B cell (primary cell): ENCODE measurements at regions not wholly inside any gene's neighbourhood (a gene's known extent, or its start where the extent isn't known, plus 50 kb on each side); places are given as distances from the start of the nearest gene placed in this dataset.

ENCODE experiments used
- ATAC-seq: fragments of 200-7000 bp; cut with Tn5 transposase; one replicate; pipeline ENCODE4 v1.10.0; 2021; ENCODE audit warnings: low read depth, mild to moderate bottlenecking, moderate number of reproducible peaks, moderate library complexity
- CTCF ChIA-PET: fragments of 350-600 bp; sonication (Branson Sonifier 250); formaldehyde crosslinking; loops from one replicate; lab custom pipeline; 2021; ENCODE audit warnings: antibody characterized with exemption, inconsistent platforms; lab: Charles Lee
- POLR2A ChIA-PET: fragments of 350-600 bp; sonication (Branson Sonifier 250); formaldehyde crosslinking; loops from one replicate; lab custom pipeline; 2021; ENCODE audit warnings: antibody characterized with exemption; lab: Charles Lee
- DNase-seq: peaks from one replicate; pipeline ENCODE4 v3.0.0; 2013
- H2AFZ ChIP-seq: 2 replicates; pipeline ENCODE4 v1.6.1; 2012; ENCODE audit warnings: mild to moderate bottlenecking, low read depth, low read length; ENCODE audit not compliant: insufficient read depth, poor library complexity, severe bottlenecking
- H3K27ac ChIP-seq, 2 donors: 1 replicate in 1 of 2; 2 replicates in 1 of 2; pipeline ENCODE4 v1.5.1; 2012 to 2013; ENCODE audit warnings: low read length in 2 of 2, mild to moderate bottlenecking in 2 of 2, moderate library complexity in 1 of 2
- H3K27me3 ChIP-seq, 4 experiments: fragments of 200-600 bp in 1 of 4; sonication (generic) in 1 of 4; replicated peaks in 1 of 4; 1 replicate in 2 of 4; 2 replicates in 2 of 4; pipeline versions ENCODE4 v1.6.1 to v1.7.0; 2013 to 2016; ENCODE audit warnings: low read length in 3 of 4, mild to moderate bottlenecking in 2 of 4, mixed read lengths in 1 of 4, moderate library complexity in 1 of 4; ENCODE audit not compliant: insufficient read depth in 4 of 4, control insufficient read depth in 3 of 4; ENCODE audit errors: control extremely low read depth in 1 of 4
- H3K36me3 ChIP-seq, 2 experiments: replicated peaks in 1 of 2; 1 replicate in 1 of 2; 2 replicates in 1 of 2; pipeline versions ENCODE4 v1.6.1 to v1.7.1; 2013; ENCODE audit warnings: low read length in 1 of 2; ENCODE audit not compliant: insufficient read depth in 2 of 2, control insufficient read depth in 1 of 2; ENCODE audit errors: control extremely low read depth in 1 of 2, extremely low read depth in 1 of 2
- H3K4me1 ChIP-seq, 2 donors: fragments of 200-600 bp in 1 of 2; sonication (generic) in 1 of 2; 1 replicate in 1 of 2; 2 replicates in 1 of 2; pipeline versions ENCODE4 v1.5.1 to v1.6.1; 2013 to 2017; ENCODE audit warnings: low read length in 2 of 2; ENCODE audit not compliant: control insufficient read depth in 2 of 2, insufficient read depth in 2 of 2
- H3K4me2 ChIP-seq: replicated peaks from 2 replicates; pipeline ENCODE3; 2012; ENCODE audit warnings: mild to moderate bottlenecking, low read depth, low read length; ENCODE audit not compliant: poor library complexity, severe bottlenecking
- H3K4me3 ChIP-seq, 5 experiments: fragments of 200-600 bp in 1 of 5; sonication (generic) in 1 of 5; 1 replicate in 3 of 5; 2 replicates in 2 of 5; pipeline versions ENCODE4 v1.5.1 to v1.7.0; 2011 to 2016; ENCODE audit warnings: low read length in 4 of 5, mild to moderate bottlenecking in 4 of 5, low read depth in 2 of 5, control low read depth in 1 of 5, moderate library complexity in 1 of 5; ENCODE audit not compliant: insufficient read depth in 1 of 5; ENCODE audit errors: control extremely low read depth in 1 of 5, extremely low read depth in 1 of 5
- H3K79me2 ChIP-seq: fragments of 200-600 bp; sonication (generic); one replicate; pipeline ENCODE4 v1.6.0; 2016; ENCODE audit warnings: low read length; ENCODE audit not compliant: control insufficient read depth, insufficient read depth
- H3K9ac ChIP-seq: fragments of 200-600 bp; sonication (generic); 2 replicates; pipeline ENCODE4 v1.6.1; 2017; ENCODE audit warnings: mild to moderate bottlenecking, low read length, moderate library complexity
- H3K9me3 ChIP-seq, 3 donors: one replicate each; pipeline versions ENCODE4 v1.6.1 to v1.7.1; 2013; ENCODE audit warnings: low read length in 2 of 3; ENCODE audit not compliant: control insufficient read depth in 2 of 3, insufficient read depth in 1 of 3; ENCODE audit errors: control extremely low read depth in 1 of 3
- H4K20me1 ChIP-seq: 2 replicates; pipeline ENCODE4 v1.6.0; 2012; ENCODE audit warnings: mild to moderate bottlenecking, low read length; ENCODE audit not compliant: insufficient read depth, control insufficient read depth, poor library complexity, severe bottlenecking
- H3K27ac Mint-ChIP-seq: one replicate; pipeline ENCODE4 v1.8.0; 2021; ENCODE audit warnings: mixed read lengths
- H3K27me3 Mint-ChIP-seq: one replicate; pipeline ENCODE4 v1.8.0; 2021; ENCODE audit warnings: mixed read lengths
- H3K4me1 Mint-ChIP-seq: one replicate; pipeline ENCODE4 v1.8.0; 2021; ENCODE audit warnings: mixed read lengths
- H3K4me3 Mint-ChIP-seq: one replicate; pipeline ENCODE4 v1.8.0; 2021; ENCODE audit warnings: mixed read lengths
- H3K9me3 Mint-ChIP-seq: one replicate; pipeline ENCODE4 v1.8.0; 2022; ENCODE audit warnings: mixed read lengths; ENCODE audit not compliant: insufficient read depth
- EZH2 ChIP-seq: IDR thresholded peaks from 2 replicates; pipeline ENCODE4 v1.6.1; 2012; ENCODE audit warnings: borderline replicate concordance, low read depth, mild to moderate bottlenecking, moderate library complexity, low read length; ENCODE audit not compliant: insufficient read depth, poor library complexity, severe bottlenecking
- WGBS: methylation state at CpG from one replicate; pipeline ENCODE4 v1.1.5; 2013; ENCODE audit warnings: missing lambda C conversion rate; ENCODE audit not compliant: insufficient coverage; 5-methylcytosine and 5-hydroxymethylcytosine counted together
- intact Hi-C: fragments of 100-400 bp; cut with micrococcal nuclease; formaldehyde crosslinking; loops from one replicate; pipeline ENCODE4 v1.10.0; 2022
- TF ChIP-seq, protein P1 (sequence below): fragments of 200-600 bp; IDR thresholded peaks from one replicate; pipeline ENCODE4 v1.8.0; 2022; ENCODE audit warnings: antibody characterized with exemption, mild to moderate bottlenecking

DNA sequence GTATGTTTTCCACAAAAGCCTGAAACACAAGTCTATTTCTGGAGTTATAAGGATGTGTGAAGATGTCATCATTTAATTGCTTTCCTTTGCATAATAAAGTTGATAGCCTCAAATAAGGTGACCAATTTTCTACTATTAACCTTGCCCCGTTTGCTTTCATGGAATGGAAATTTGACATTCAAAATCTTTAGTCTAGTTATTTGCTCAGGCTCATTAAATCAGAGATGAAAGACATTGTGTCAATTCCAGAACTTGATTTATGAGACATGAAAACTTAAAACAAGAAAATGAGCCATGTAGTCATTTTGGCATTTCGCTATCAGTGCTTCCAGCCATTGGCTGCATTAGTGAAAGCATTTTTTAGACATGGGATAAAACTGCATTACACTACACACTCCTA, 91.5 kb upstream of the ZSWIM2 start:
- ChIA-PET CTCF (no interaction called here), POLR2A (no interaction called here)
- no CpG with 5 or more reads among the region's 2 CpGs for WGBS

DNA sequence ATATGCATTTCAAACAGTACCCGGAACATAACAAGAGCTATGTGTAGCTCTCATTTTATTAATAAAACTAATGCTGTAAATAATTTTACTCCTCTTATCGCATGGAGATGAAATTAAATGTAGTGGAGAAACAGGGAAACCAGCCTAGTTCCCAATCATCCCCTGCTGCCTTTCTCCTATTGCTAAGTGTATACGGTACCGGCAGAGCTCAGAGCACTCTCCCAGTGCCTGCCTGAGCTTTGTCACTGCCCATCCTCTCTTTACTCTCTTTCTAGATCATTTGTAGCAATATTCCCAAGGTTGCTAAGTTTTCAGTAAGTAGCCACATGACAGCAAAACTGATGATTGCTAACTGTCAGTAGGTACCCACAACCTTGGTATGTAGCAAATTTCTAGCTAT, 85.5 kb upstream of the ZSWIM2 start:
- H3K27ac Mint-ChIP-seq: no peak overlapping the region
- no peaks in the 10 kb centered on the region for H3K4me1 Mint-ChIP-seq
- Histone ChIP-seq H3K9ac (no peak overlapping the region), H2AFZ (no peak overlapping the region), H4K20me1 (no peaks in the 10 kb centered on the region), H3K9me3 (no peaks in the 10 kb centered on the region), H3K36me3 (no peaks in the 10 kb centered on the region), H3K79me2 (no peaks in the 10 kb centered on the region), H3K27me3 (no peaks in the 10 kb centered on the region), H3K4me3 (no peak overlapping the region), H3K4me2 (no peak overlapping the region), H3K4me1 (no peaks in the 10 kb centered on the region), H3K27ac (no peak overlapping the region)
- no peak for ATAC-seq
- CTCF ChIA-PET: no interaction called here
- no peaks in the 10 kb centered on the region for H3K27me3 Mint-ChIP-seq
- DNase-seq: no peak
- H3K9me3 Mint-ChIP-seq: peaks cover 4% of the 10 kb centered on the region
- 100% methylated on average over 1 of the region's 4 CpGs for WGBS
- no peak for TF ChIP-seq EZH2
- TF ChIP-seq, protein P1, sequence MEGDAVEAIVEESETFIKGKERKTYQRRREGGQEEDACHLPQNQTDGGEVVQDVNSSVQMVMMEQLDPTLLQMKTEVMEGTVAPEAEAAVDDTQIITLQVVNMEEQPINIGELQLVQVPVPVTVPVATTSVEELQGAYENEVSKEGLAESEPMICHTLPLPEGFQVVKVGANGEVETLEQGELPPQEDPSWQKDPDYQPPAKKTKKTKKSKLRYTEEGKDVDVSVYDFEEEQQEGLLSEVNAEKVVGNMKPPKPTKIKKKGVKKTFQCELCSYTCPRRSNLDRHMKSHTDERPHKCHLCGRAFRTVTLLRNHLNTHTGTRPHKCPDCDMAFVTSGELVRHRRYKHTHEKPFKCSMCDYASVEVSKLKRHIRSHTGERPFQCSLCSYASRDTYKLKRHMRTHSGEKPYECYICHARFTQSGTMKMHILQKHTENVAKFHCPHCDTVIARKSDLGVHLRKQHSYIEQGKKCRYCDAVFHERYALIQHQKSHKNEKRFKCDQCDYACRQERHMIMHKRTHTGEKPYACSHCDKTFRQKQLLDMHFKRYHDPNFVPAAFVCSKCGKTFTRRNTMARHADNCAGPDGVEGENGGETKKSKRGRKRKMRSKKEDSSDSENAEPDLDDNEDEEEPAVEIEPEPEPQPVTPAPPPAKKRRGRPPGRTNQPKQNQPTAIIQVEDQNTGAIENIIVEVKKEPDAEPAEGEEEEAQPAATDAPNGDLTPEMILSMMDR: no peak
- H3K4me3 Mint-ChIP-seq: no peak overlapping the region
- POLR2A ChIA-PET: no interaction called here
- intact Hi-C loops: no loop called here

More for the DNA sequence above, 91.5 kb upstream of the ZSWIM2 start:
- no peak overlapping the region for H3K4me3 ChIP-seq
- Mint-ChIP-seq H3K4me3 (no peak overlapping the region), H3K27ac (no peak overlapping the region), H3K4me1 (no peaks in the 10 kb centered on the region), H3K27me3 (no peaks in the 10 kb centered on the region), H3K9me3 (no peaks in the 10 kb centered on the region)
- H3K4me1 ChIP-seq: no peaks in the 10 kb centered on the region
- ATAC-seq: no peak
- no peak overlapping the region for H3K27ac ChIP-seq
- no peaks in the 10 kb centered on the region for H3K36me3 ChIP-seq
- no peak overlapping the region for H3K9ac ChIP-seq
- intact Hi-C loops: no loop called here
- H3K4me2 ChIP-seq: no peak overlapping the region
- H4K20me1 ChIP-seq: no peaks in the 10 kb centered on the region
- no peaks in the 10 kb centered on the region for H3K27me3 ChIP-seq
- H2AFZ ChIP-seq: no peak overlapping the region
- peaks cover 0 to 2% (median 0%) of the 10 kb centered on the region in 3 donors for H3K9me3 ChIP-seq
- no peak for DNase-seq
- TF ChIP-seq EZH2: no peak
- TF ChIP-seq, protein P1: no peak
- H3K79me2 ChIP-seq: no peaks in the 10 kb centered on the region
